ENCODE measurements at regions not wholly inside any gene's neighbourhood (a gene's known extent, or its start where the extent isn't known, plus 50 kb on each side); places are given as distances from the start of the nearest gene placed in this dataset.
"Not testable (repeated sequence)": the region's sequence is repeated elsewhere in the genome, so short reads cannot be mapped to it uniquely, and the experiment has no call there.

DNA sequence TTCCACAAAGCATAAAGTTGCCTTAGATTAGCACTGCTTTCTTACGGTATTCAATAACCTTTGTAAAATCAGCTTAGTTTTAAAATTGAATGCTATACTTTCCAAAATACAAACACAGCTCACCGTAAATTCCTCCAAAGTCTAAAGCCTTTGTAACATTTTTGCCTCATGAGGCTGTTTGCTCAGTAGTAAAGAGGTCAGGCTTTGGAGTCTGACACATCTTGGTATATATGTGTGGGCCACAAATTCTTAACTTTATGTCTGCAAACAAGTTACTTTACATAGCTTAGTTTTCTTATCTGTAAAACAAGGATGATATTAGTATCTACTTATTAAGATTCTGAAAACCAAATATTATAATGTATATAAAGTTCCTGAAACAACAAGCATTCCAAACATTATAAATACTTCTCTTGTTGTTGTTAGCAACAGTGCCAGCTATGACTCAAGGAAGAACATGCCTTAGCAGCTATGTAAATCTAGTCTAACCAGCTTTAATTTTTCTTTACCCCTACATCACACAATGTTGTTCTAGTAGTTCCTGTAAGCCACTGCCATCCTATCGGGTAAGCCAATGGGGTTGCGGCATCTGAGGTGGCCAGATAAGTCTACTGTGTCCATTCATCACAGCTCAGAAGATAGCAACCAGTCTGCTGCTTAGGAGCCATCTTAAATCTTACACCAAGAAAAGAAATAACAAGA is 709.0 kb downstream of the KLHL13 start:
- Histone ChIP-seq H3K4me3 (no peak overlapping the region), H3K27ac (no peak overlapping the region), H3K4me1 (no peaks in the 10 kb centered on the region), H3K27me3 (no peaks in the 10 kb centered on the region), H3K9me3 (no peaks in the 10 kb centered on the region), H3K36me3 (no peaks in the 10 kb centered on the region)
- DNase-seq: no peak
- no peak for TF ChIP-seq CTCF (IDR thresholded peaks at IDR 0.05)
- TF ChIP-seq POLR2A (IDR thresholded peaks at IDR 0.05): no peak

- DNase-seq: no peak
- Histone ChIP-seq H3K27me3 (no peaks in the 10 kb centered on the region), H3K9me3 (no peaks in the 10 kb centered on the region), H3K36me3 (no peaks in the 10 kb centered on the region), H3K27ac (no peak overlapping the region), H3K4me3 (no peak overlapping the region), H3K4me1 (no peaks in the 10 kb centered on the region)
- TF ChIP-seq POLR2A (IDR thresholded peaks at IDR 0.05) (no peak), CTCF (IDR thresholded peaks at IDR 0.05) (no peak)
These were observed 715.8 kb downstream of the KLHL13 start for GRCh38 chrX:117400839-117401238.

- Histone ChIP-seq H3K9me3 (no peaks in the 10 kb centered on the region), H3K4me1 (no peaks in the 10 kb centered on the region), H3K36me3 (no peaks in the 10 kb centered on the region), H3K4me3 (no peak overlapping the region), H3K27ac (no peak overlapping the region), H3K27me3 (no peaks in the 10 kb centered on the region)
- TF ChIP-seq POLR2A (IDR thresholded peaks at IDR 0.05) (no peak), CTCF (IDR thresholded peaks at IDR 0.05) (no peak)
- no peak for DNase-seq
These were observed 716.6 kb downstream of the KLHL13 start for GRCh38 chrX:117400005-117400404.

GRCh38 chrX:117397844-117398243 is 718.8 kb downstream of the KLHL13 start:
- no peak overlapping the region for H3K27ac ChIP-seq
- no peak for DNase-seq
- H3K27me3 ChIP-seq: no peaks in the 10 kb centered on the region
- H3K9me3 ChIP-seq: no peaks in the 10 kb centered on the region
- no peak for TF ChIP-seq POLR2A (IDR thresholded peaks at IDR 0.05)
- no peak for TF ChIP-seq CTCF (IDR thresholded peaks at IDR 0.05)
- H3K4me3 ChIP-seq: no peak overlapping the region
- no peaks in the 10 kb centered on the region for H3K4me1 ChIP-seq
- H3K36me3 ChIP-seq: no peaks in the 10 kb centered on the region

GRCh38 chrX:117394506-117395070 is 722.0 kb downstream of the KLHL13 start:
- not testable (repeated sequence) for H3K36me3 ChIP-seq, DNase-seq, H3K4me3 ChIP-seq, H3K27me3 ChIP-seq, H3K4me1 ChIP-seq, H3K9me3 ChIP-seq, H3K27ac ChIP-seq

DNA sequence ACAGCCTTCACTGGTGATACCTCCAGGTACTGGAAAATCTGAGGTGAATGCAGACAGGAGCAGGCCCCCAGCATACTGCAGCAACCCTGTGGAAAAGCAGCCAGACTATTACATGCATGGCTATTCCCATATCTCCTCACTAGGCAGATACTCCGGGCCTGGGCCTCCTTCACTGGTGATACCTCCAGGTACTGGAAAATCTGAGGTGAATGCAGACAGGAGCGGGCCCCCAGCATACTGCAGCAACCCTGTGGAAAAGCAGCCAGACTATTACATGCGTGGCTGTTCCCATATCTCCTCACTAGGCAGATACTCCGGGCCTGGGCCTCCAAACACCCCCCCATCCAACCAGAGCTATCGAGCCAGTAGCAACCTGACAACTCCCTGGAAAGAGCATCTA is 724.2 kb downstream of the KLHL13 start:
- H3K36me3 ChIP-seq, H3K4me1 ChIP-seq, H3K27ac ChIP-seq, H3K4me3 ChIP-seq, H3K27me3 ChIP-seq, DNase-seq, H3K9me3 ChIP-seq: not testable (repeated sequence)

DNA sequence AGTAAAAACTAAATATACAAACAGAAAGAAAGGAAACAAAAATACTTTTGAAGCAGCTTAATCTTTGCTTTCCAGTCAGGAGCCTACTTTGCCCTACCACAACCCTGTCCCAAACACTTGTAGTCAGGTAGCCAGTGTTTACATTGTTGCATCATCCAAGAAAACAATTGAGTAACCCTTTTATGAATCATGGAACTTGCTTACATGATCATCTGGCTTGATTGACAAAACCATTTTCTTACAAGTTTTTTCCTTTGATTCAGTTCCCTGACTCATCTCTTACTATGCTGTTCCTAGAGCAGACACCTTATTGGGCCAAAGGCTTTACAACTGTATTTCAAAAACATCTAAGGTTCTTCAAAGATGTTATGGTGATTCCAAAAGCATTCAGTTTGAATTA is 740.1 kb downstream of the KLHL13 start:
- H3K27ac ChIP-seq: no peak overlapping the region
- H3K36me3 ChIP-seq: no peaks in the 10 kb centered on the region
- TF ChIP-seq CTCF (IDR thresholded peaks at IDR 0.05) (no peak), POLR2A (IDR thresholded peaks at IDR 0.05) (no peak)
- no peak overlapping the region for H3K4me3 ChIP-seq
- H3K9me3 ChIP-seq: no peaks in the 10 kb centered on the region
- no peaks in the 10 kb centered on the region for H3K4me1 ChIP-seq
- no peaks in the 10 kb centered on the region for H3K27me3 ChIP-seq
- DNase-seq: no peak
